ENCODE measurements at regions not wholly inside any gene's neighbourhood (a gene's known extent, or its start where the extent isn't known, plus 50 kb on each side); places are given as distances from the start of the nearest gene placed in this dataset.
A peak's percentile ranks its signal among the peaks of the same experiment; 100 is the strongest.

- H3K27me3 ChIP-seq (ENCODE audit: control insufficient read depth in 3 of 3, insufficient read depth in 3 of 3, low read length in 2 of 3), result peaks cover 0 to 8% (median 0%) of the 10 kb centered on the region in 3 donors
- TF ChIP-seq CTCF (IDR thresholded peaks at IDR 0.05; ENCODE audit: control extremely low read depth, extremely low read depth), result no peak
- no peak for ATAC-seq (ENCODE audit: insufficient read depth, low FRiP score)
- H3K27ac ChIP-seq (ENCODE audit: low read depth in 1 of 2, low read length in 1 of 2), result no peak overlapping the region
- no peak overlapping the region for H3K9ac ChIP-seq (ENCODE audit: insufficient read depth in 1 of 2, low read length in 2 of 2)
- 96 to 100% methylated on average over 4 of the region's 4 CpGs for WGBS, 2 donors
- H3K36me3 ChIP-seq (ENCODE audit: control insufficient read depth in 4 of 4, insufficient read depth in 4 of 4, low read length in 4 of 4), result no peaks in the 10 kb centered on the region
- no peak overlapping the region for H3K4me3 ChIP-seq
- H3K4me1 ChIP-seq (ENCODE audit: control insufficient read depth in 5 of 5, insufficient read depth in 5 of 5, low read length in 5 of 5), result no peaks in the 10 kb centered on the region
- DNase-seq, result no peak
- peaks cover 0 to 2% (median 0%) of the 10 kb centered on the region in 4 donors for H3K9me3 ChIP-seq (ENCODE audit: control insufficient read depth in 4 of 4, insufficient read depth in 3 of 4, low read length in 3 of 4)
These were observed 89.7 kb downstream of the FAM50B start for GRCh38 chr6:3938715-3939367.

GRCh38 chr6:3939368-3939958, 90.3 kb downstream of the FAM50B start:
- Histone ChIP-seq H3K4me3 (no peak overlapping the region), H3K4me1 (ENCODE audit: control insufficient read depth in 5 of 5, insufficient read depth in 5 of 5, low read length in 5 of 5) (no peaks in the 10 kb centered on the region), H3K27ac (ENCODE audit: low read depth in 1 of 2, low read length in 1 of 2) (no peak overlapping the region), H3K9me3 (ENCODE audit: control insufficient read depth in 4 of 4, insufficient read depth in 3 of 4, low read length in 3 of 4) (peaks cover 0 to 2% (median 0%) of the 10 kb centered on the region in 4 donors), H3K36me3 (ENCODE audit: control insufficient read depth in 4 of 4, insufficient read depth in 4 of 4, low read length in 4 of 4) (no peaks in the 10 kb centered on the region), H3K27me3 (ENCODE audit: control insufficient read depth in 3 of 3, insufficient read depth in 3 of 3, low read length in 2 of 3) (peaks cover 0 to 8% (median 0%) of the 10 kb centered on the region in 3 donors), H3K9ac (ENCODE audit: insufficient read depth in 1 of 2, low read length in 2 of 2) (no peak overlapping the region)
- ATAC-seq (ENCODE audit: insufficient read depth, low FRiP score) (no peak), DNase-seq (no peak)
- WGBS, 2 donors, result 73 to 89% methylated on average over 7 of the region's 7 CpGs
- TF ChIP-seq CTCF (IDR thresholded peaks at IDR 0.05; ENCODE audit: control extremely low read depth, extremely low read depth), result no peak

- 45 to 62% methylated on average over 9 of the region's 9 CpGs for WGBS, 2 donors
- no peak overlapping the region for H3K4me3 ChIP-seq
- no peak overlapping the region for H3K27ac ChIP-seq (ENCODE audit: low read depth in 1 of 2, low read length in 1 of 2)
- H3K4me1 ChIP-seq (ENCODE audit: control insufficient read depth in 5 of 5, insufficient read depth in 5 of 5, low read length in 5 of 5), result no peaks in the 10 kb centered on the region
- peaks cover 0 to 2% (median 0%) of the 10 kb centered on the region in 4 donors for H3K9me3 ChIP-seq (ENCODE audit: control insufficient read depth in 4 of 4, insufficient read depth in 3 of 4, low read length in 3 of 4)
- TF ChIP-seq CTCF (IDR thresholded peaks at IDR 0.05; ENCODE audit: control extremely low read depth, extremely low read depth), result no peak
- no peak for ATAC-seq (ENCODE audit: insufficient read depth, low FRiP score)
- peaks cover 0 to 8% (median 0%) of the 10 kb centered on the region in 3 donors for H3K27me3 ChIP-seq (ENCODE audit: control insufficient read depth in 3 of 3, insufficient read depth in 3 of 3, low read length in 2 of 3)
- no peak overlapping the region for H3K9ac ChIP-seq (ENCODE audit: insufficient read depth in 1 of 2, low read length in 2 of 2)
- peak in 1 of 3 donors; percentile 80 for DNase-seq
- H3K36me3 ChIP-seq (ENCODE audit: control insufficient read depth in 4 of 4, insufficient read depth in 4 of 4, low read length in 4 of 4), result no peaks in the 10 kb centered on the region
These were observed 90.8 kb downstream of the FAM50B start for GRCh38 chr6:3939964-3940363.
